ENCODE measurements at regions not wholly inside any gene's neighbourhood (a gene's known extent, or its start where the extent isn't known, plus 50 kb on each side); places are given as distances from the start of the nearest gene placed in this dataset.
A peak's percentile ranks its signal among the peaks of the same experiment; 100 is the strongest.

DNA sequence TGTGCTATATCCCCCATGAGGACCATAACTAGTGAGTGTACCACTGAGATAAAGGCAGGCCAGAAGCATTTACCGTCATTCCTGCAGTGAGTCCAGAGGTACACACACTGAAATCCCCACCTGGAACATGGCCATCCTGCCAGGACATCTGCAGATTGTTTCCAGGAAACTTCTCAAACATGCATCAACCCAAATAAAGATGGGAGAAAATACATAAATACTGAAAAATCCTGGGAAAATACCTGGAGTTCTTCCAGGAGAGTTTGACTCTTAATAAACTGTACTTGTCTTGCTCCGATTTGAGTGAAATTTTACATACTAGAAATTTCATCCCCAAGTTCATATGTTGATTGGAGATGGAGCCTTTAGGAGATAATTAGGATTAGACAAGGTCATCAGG lies 388.1 kb upstream of the KLHL29 start:
- no peak for DNase-seq (ENCODE audit: low read depth in 2 of 2)
- no peaks in the 10 kb centered on the region for H3K79me2 ChIP-seq (ENCODE audit: control insufficient read depth, insufficient read depth, low read length)
- H3K9ac ChIP-seq (ENCODE audit: insufficient read depth, low read length) = no peak overlapping the region
- no peak overlapping the region for H3K4me2 ChIP-seq (ENCODE audit: extremely low read depth, insufficient read depth, low read length)
- H2AFZ ChIP-seq (ENCODE audit: low read length) = no peak overlapping the region
- H3K27me3 ChIP-seq (ENCODE audit: control insufficient read depth, insufficient read depth, low read length) = no peaks in the 10 kb centered on the region
- TF ChIP-seq EZH2 (IDR thresholded peaks at IDR 0.05; ENCODE audit: low read length, missing control alignments) = no peak
- TF ChIP-seq, protein P1, sequence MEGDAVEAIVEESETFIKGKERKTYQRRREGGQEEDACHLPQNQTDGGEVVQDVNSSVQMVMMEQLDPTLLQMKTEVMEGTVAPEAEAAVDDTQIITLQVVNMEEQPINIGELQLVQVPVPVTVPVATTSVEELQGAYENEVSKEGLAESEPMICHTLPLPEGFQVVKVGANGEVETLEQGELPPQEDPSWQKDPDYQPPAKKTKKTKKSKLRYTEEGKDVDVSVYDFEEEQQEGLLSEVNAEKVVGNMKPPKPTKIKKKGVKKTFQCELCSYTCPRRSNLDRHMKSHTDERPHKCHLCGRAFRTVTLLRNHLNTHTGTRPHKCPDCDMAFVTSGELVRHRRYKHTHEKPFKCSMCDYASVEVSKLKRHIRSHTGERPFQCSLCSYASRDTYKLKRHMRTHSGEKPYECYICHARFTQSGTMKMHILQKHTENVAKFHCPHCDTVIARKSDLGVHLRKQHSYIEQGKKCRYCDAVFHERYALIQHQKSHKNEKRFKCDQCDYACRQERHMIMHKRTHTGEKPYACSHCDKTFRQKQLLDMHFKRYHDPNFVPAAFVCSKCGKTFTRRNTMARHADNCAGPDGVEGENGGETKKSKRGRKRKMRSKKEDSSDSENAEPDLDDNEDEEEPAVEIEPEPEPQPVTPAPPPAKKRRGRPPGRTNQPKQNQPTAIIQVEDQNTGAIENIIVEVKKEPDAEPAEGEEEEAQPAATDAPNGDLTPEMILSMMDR (conservative IDR thresholded peaks at IDR 0.05 in 1 of 2, IDR thresholded peaks at IDR 0.05 in 1 of 2; ENCODE audit: low read depth in 1 of 2, low read length in 2 of 2) = no peak
- no peaks in the 10 kb centered on the region for H4K20me1 ChIP-seq (ENCODE audit: control insufficient read depth, extremely low read depth, insufficient read depth, low read length)
- no peaks in the 10 kb centered on the region for H3K9me3 ChIP-seq (ENCODE audit: control insufficient read depth, insufficient read depth, low read depth, low read length)
- H3K27ac ChIP-seq (ENCODE audit: insufficient read depth, low read length) = no peak overlapping the region
- no peaks in the 10 kb centered on the region for H3K4me1 ChIP-seq (ENCODE audit: control insufficient read depth, extremely low read depth, insufficient read depth, low read length)
- no peak overlapping the region for H3K4me3 ChIP-seq (replicated peaks in 1 of 4; ENCODE audit: control extremely low read depth in 1 of 4, insufficient read depth in 1 of 4, low read depth in 3 of 4, low read length in 4 of 4)
- no peaks in the 10 kb centered on the region for H3K36me3 ChIP-seq (ENCODE audit: control insufficient read depth, insufficient read depth, low read length)

DNA sequence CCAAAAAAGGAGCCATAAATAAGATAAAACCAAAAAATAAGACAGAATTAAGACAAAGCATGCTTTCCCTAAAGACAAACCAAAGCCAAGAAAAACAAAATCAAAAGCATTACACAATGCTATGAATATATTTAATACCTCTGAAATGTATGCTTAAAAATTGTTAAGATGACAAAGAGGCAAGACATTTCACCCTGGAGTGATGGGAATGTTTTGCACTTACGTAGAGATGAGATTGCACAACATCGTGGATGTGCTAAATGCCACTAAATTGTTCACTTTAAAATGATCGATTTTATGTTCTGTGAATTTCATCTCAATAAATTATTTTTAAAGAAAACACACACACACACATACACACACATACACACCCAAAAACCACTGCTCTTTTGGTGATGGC lies 386.6 kb upstream of the KLHL29 start:
- no peak overlapping the region for H3K27ac ChIP-seq (ENCODE audit: insufficient read depth, low read length)
- no peak for TF ChIP-seq EZH2 (IDR thresholded peaks at IDR 0.05; ENCODE audit: low read length, missing control alignments)
- TF ChIP-seq, protein P1 (conservative IDR thresholded peaks at IDR 0.05 in 1 of 2, IDR thresholded peaks at IDR 0.05 in 1 of 2; ENCODE audit: low read depth in 1 of 2, low read length in 2 of 2) = no peak
- no peak overlapping the region for H3K9ac ChIP-seq (ENCODE audit: insufficient read depth, low read length)
- H2AFZ ChIP-seq (ENCODE audit: low read length) = no peak overlapping the region
- H3K79me2 ChIP-seq (ENCODE audit: control insufficient read depth, insufficient read depth, low read length) = no peaks in the 10 kb centered on the region
- DNase-seq (ENCODE audit: low read depth in 2 of 2) = peak in 1 of 2 donors; percentile 1
- H3K36me3 ChIP-seq (ENCODE audit: control insufficient read depth, insufficient read depth, low read length) = no peaks in the 10 kb centered on the region
- no peaks in the 10 kb centered on the region for H3K9me3 ChIP-seq (ENCODE audit: control insufficient read depth, insufficient read depth, low read depth, low read length)
- no peaks in the 10 kb centered on the region for H3K4me1 ChIP-seq (ENCODE audit: control insufficient read depth, extremely low read depth, insufficient read depth, low read length)
- no peaks in the 10 kb centered on the region for H3K27me3 ChIP-seq (ENCODE audit: control insufficient read depth, insufficient read depth, low read length)
- H3K4me3 ChIP-seq (replicated peaks in 1 of 4; ENCODE audit: control extremely low read depth in 1 of 4, insufficient read depth in 1 of 4, low read depth in 3 of 4, low read length in 4 of 4) = no peak overlapping the region
- no peaks in the 10 kb centered on the region for H4K20me1 ChIP-seq (ENCODE audit: control insufficient read depth, extremely low read depth, insufficient read depth, low read length)
- H3K4me2 ChIP-seq (ENCODE audit: extremely low read depth, insufficient read depth, low read length) = no peak overlapping the region

DNA sequence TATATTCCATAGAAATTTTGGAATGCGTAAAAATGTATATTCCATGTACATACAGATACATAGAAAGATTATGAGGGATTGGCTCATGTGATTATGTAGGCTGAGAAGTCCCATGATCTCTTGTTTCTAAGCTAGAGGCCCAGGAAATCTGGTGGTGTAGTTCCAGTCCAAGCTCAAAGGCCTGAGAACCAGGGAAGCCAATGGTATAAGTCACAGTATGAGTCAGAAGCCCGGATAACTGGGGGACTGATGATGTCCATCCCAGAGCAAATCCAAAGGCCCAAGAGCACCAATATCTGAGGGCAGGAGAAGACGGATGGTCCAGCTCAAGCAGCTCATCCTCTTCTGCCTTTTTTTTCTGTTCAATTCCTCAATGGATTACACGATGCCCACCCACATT lies 385.0 kb upstream of the KLHL29 start:
- no peaks in the 10 kb centered on the region for H3K9me3 ChIP-seq (ENCODE audit: control insufficient read depth, insufficient read depth, low read depth, low read length)
- DNase-seq (ENCODE audit: low read depth in 2 of 2) = peak in 1 of 2 donors; percentile 1
- no peak overlapping the region for H2AFZ ChIP-seq (ENCODE audit: low read length)
- H3K4me2 ChIP-seq (ENCODE audit: extremely low read depth, insufficient read depth, low read length) = no peak overlapping the region
- no peaks in the 10 kb centered on the region for H3K36me3 ChIP-seq (ENCODE audit: control insufficient read depth, insufficient read depth, low read length)
- no peak overlapping the region for H3K4me3 ChIP-seq (replicated peaks in 1 of 4; ENCODE audit: control extremely low read depth in 1 of 4, insufficient read depth in 1 of 4, low read depth in 3 of 4, low read length in 4 of 4)
- no peaks in the 10 kb centered on the region for H4K20me1 ChIP-seq (ENCODE audit: control insufficient read depth, extremely low read depth, insufficient read depth, low read length)
- H3K4me1 ChIP-seq (ENCODE audit: control insufficient read depth, extremely low read depth, insufficient read depth, low read length) = no peaks in the 10 kb centered on the region
- H3K27me3 ChIP-seq (ENCODE audit: control insufficient read depth, insufficient read depth, low read length) = no peaks in the 10 kb centered on the region
- TF ChIP-seq, protein P1 (conservative IDR thresholded peaks at IDR 0.05 in 1 of 2, IDR thresholded peaks at IDR 0.05 in 1 of 2; ENCODE audit: low read depth in 1 of 2, low read length in 2 of 2) = no peak
- no peak for TF ChIP-seq EZH2 (IDR thresholded peaks at IDR 0.05; ENCODE audit: low read length, missing control alignments)
- no peak overlapping the region for H3K27ac ChIP-seq (ENCODE audit: insufficient read depth, low read length)
- H3K79me2 ChIP-seq (ENCODE audit: control insufficient read depth, insufficient read depth, low read length) = no peaks in the 10 kb centered on the region
- H3K9ac ChIP-seq (ENCODE audit: insufficient read depth, low read length) = no peak overlapping the region
